ENCODE measurements at regions not wholly inside any gene's neighbourhood (a gene's known extent, or its start where the extent isn't known, plus 50 kb on each side); places are given as distances from the start of the nearest gene placed in this dataset.

DNA sequence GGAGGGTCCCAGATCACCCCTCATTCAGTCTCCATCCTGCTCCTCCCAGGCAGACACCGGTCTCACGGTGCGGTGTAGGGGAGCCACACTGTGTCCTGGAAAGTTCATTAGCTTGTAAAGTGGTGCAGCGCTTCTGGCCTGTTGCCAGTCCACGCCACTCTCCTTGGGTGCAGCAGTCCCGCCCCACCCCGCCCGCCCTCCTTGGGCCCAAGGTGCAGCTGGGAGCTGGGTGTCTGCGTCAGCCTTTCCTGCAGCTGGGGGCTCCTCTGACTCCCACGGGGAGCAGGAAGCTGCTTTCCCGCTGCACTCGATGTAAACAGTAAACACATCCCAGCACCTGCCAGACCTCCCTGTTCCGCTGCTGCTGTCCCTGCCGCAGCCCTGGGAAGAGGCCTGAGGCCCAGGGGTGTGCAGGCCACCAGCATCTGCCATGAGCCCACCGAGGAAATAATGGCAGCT lies 53.8 kb upstream of the ASB18 start:
- 41 to 64% methylated on average over 15 of the region's 15 CpGs for WGBS, 2 donors
- no peak overlapping the region for H3K4me3 ChIP-seq
- peaks cover 0 to 4% (median 0%) of the 10 kb centered on the region in 5 donors for H3K4me1 ChIP-seq (ENCODE audit: control insufficient read depth in 5 of 5, insufficient read depth in 5 of 5, low read length in 5 of 5)
- ATAC-seq (ENCODE audit: insufficient read depth, low FRiP score) (no peak), DNase-seq (peak in 1 of 3 donors; percentile 33)
- H3K27me3 ChIP-seq (ENCODE audit: control insufficient read depth in 3 of 3, insufficient read depth in 3 of 3, low read length in 2 of 3): no peaks in the 10 kb centered on the region
- TF ChIP-seq, protein P1, sequence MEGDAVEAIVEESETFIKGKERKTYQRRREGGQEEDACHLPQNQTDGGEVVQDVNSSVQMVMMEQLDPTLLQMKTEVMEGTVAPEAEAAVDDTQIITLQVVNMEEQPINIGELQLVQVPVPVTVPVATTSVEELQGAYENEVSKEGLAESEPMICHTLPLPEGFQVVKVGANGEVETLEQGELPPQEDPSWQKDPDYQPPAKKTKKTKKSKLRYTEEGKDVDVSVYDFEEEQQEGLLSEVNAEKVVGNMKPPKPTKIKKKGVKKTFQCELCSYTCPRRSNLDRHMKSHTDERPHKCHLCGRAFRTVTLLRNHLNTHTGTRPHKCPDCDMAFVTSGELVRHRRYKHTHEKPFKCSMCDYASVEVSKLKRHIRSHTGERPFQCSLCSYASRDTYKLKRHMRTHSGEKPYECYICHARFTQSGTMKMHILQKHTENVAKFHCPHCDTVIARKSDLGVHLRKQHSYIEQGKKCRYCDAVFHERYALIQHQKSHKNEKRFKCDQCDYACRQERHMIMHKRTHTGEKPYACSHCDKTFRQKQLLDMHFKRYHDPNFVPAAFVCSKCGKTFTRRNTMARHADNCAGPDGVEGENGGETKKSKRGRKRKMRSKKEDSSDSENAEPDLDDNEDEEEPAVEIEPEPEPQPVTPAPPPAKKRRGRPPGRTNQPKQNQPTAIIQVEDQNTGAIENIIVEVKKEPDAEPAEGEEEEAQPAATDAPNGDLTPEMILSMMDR (IDR thresholded peaks at IDR 0.05; ENCODE audit: control extremely low read depth, extremely low read depth): no peak
- H3K27ac ChIP-seq (ENCODE audit: low read depth in 1 of 2, low read length in 1 of 2): no peak overlapping the region
- peaks cover 0 to 4% (median 2%) of the 10 kb centered on the region in 4 donors for H3K9me3 ChIP-seq (ENCODE audit: control insufficient read depth in 4 of 4, insufficient read depth in 3 of 4, low read length in 3 of 4)
- no peak overlapping the region for H3K9ac ChIP-seq (ENCODE audit: insufficient read depth in 1 of 2, low read length in 2 of 2)
- H3K36me3 ChIP-seq (ENCODE audit: control insufficient read depth in 4 of 4, insufficient read depth in 4 of 4, low read length in 4 of 4): no peaks in the 10 kb centered on the region

DNA sequence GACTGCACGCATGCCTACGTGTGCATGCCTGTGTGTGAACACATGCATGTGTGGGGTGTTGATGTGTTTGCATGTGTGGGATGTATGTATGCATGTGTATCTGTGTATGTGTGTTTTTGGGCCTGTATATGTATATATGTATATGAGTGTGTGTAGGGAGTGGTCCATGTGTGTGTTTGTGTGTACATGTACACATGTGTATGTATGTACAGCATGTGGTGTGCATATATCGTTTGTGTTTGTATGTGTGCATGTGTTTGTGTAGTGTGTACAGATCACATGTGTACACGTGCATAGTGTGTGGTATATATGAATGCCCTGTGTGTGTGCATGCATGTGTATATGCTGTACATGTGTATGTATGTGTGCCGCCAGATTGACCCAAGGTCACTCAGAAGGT lies 54.2 kb upstream of the ASB18 start:
- ATAC-seq (ENCODE audit: insufficient read depth, low FRiP score) (no peak), DNase-seq (no peak)
- no peak overlapping the region for H3K27ac ChIP-seq (ENCODE audit: low read depth in 1 of 2, low read length in 1 of 2)
- H3K27me3 ChIP-seq (ENCODE audit: control insufficient read depth in 3 of 3, insufficient read depth in 3 of 3, low read length in 2 of 3): no peaks in the 10 kb centered on the region
- no peaks in the 10 kb centered on the region for H3K36me3 ChIP-seq (ENCODE audit: control insufficient read depth in 4 of 4, insufficient read depth in 4 of 4, low read length in 4 of 4)
- H3K4me3 ChIP-seq: no peak overlapping the region
- TF ChIP-seq, protein P1 (IDR thresholded peaks at IDR 0.05; ENCODE audit: control extremely low read depth, extremely low read depth): no peak
- WGBS, 2 donors: 91 to 93% methylated on average over 5 of the region's 5 CpGs
- peaks cover 0 to 4% (median 0%) of the 10 kb centered on the region in 5 donors for H3K4me1 ChIP-seq (ENCODE audit: control insufficient read depth in 5 of 5, insufficient read depth in 5 of 5, low read length in 5 of 5)
- H3K9me3 ChIP-seq (ENCODE audit: control insufficient read depth in 4 of 4, insufficient read depth in 3 of 4, low read length in 3 of 4): peaks cover 0 to 2% (median 1%) of the 10 kb centered on the region in 4 donors
- no peak overlapping the region for H3K9ac ChIP-seq (ENCODE audit: insufficient read depth in 1 of 2, low read length in 2 of 2)

DNA sequence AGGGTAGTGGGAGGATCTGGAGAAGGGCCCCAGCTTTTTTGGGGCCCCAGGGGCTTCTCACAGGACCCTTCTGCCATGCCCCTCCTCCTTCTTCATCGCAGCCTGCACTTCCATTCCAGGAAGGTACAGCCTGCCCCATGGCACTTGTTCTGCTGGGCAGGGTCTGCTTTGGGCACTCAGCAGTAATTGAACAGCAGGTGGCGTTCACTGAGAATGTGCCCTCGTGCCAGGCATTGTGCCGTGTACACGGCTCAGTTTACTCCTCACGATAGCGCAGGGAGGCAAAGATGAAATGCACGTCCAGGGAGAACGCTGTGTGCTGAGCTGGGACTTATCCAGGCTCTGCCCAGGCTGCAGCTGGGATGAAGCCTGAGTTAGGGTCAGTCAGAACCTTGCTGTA lies 54.8 kb upstream of the ASB18 start:
- DNase-seq (no peak), ATAC-seq (ENCODE audit: insufficient read depth, low FRiP score) (no peak)
- 87 to 95% methylated on average over 9 of the region's 9 CpGs for WGBS, 2 donors

More for the DNA sequence above, 54.8 kb upstream of the ASB18 start:
- H3K27ac ChIP-seq (ENCODE audit: low read depth in 1 of 2, low read length in 1 of 2): no peak overlapping the region
- no peaks in the 10 kb centered on the region for H3K36me3 ChIP-seq (ENCODE audit: control insufficient read depth in 4 of 4, insufficient read depth in 4 of 4, low read length in 4 of 4)
- TF ChIP-seq, protein P1 (IDR thresholded peaks at IDR 0.05; ENCODE audit: control extremely low read depth, extremely low read depth): no peak
- H3K4me3 ChIP-seq: no peak overlapping the region
- no peaks in the 10 kb centered on the region for H3K9me3 ChIP-seq (ENCODE audit: control insufficient read depth in 4 of 4, insufficient read depth in 3 of 4, low read length in 3 of 4)
- H3K4me1 ChIP-seq (ENCODE audit: control insufficient read depth in 5 of 5, insufficient read depth in 5 of 5, low read length in 5 of 5): peaks cover 0 to 4% (median 0%) of the 10 kb centered on the region in 5 donors
- no peak overlapping the region for H3K9ac ChIP-seq (ENCODE audit: insufficient read depth in 1 of 2, low read length in 2 of 2)
- no peaks in the 10 kb centered on the region for H3K27me3 ChIP-seq (ENCODE audit: control insufficient read depth in 3 of 3, insufficient read depth in 3 of 3, low read length in 2 of 3)

Measured in lung (tissue), 11 donors.